Esophagus muscularis mucosa (tissue), 4 donors: ENCODE measurements at regions not wholly inside any gene's neighbourhood (a gene's known extent, or its start where the extent isn't known, plus 50 kb on each side); places are given as distances from the start of the nearest gene placed in this dataset.

Source experiments
- DNase-seq: peaks from one replicate; pipeline ENCODE4 v3.0.0-alpha.2; 2017; ENCODE audit errors: extremely low spot score
- H3K27ac ChIP-seq, 4 donors: fragments of 200-600 bp; sonication (generic); replicated peaks in 1 of 4; 1 replicate in 3 of 4; 2 replicates in 1 of 4; pipeline ENCODE4 v1.5.1; 2016 to 2019; ENCODE audit warnings: mild to moderate bottlenecking in 1 of 4
- H3K27me3 ChIP-seq, 4 donors: fragments of 200-600 bp; sonication (generic); one replicate each; pipeline versions ENCODE4 v1.5.1 to v1.6.0; 2016 to 2019
- H3K36me3 ChIP-seq, 4 donors: fragments of 200-600 bp; sonication (generic); one replicate each; pipeline ENCODE4 v1.5.1; 2016 to 2019
- H3K4me1 ChIP-seq, 4 donors: fragments of 200-600 bp; sonication (generic); one replicate each; pipeline ENCODE4 v1.5.1; 2016 to 2019
- H3K4me3 ChIP-seq, 4 donors: fragments of 200-600 bp; sonication (generic); 1 replicate in 2 of 4; 2 replicates in 2 of 4; pipeline ENCODE4 v1.5.1; 2016 to 2019; ENCODE audit warnings: mild to moderate bottlenecking in 4 of 4, moderate library complexity in 1 of 4
- H3K9me3 ChIP-seq, 4 donors: fragments of 200-600 bp; sonication (generic); 1 replicate in 3 of 4; 2 replicates in 1 of 4; pipeline ENCODE4 v1.5.1; 2016 to 2019
- EP300 ChIP-seq: sonication (generic); formaldehyde crosslinking; IDR thresholded peaks from one replicate; pipeline ENCODE4 v1.6.1; 2017; ENCODE audit warnings: antibody characterized with exemption
- POLR2A ChIP-seq: fragments of 450-650 bp; IDR thresholded peaks from one replicate; pipeline ENCODE4 v1.6.1; 2017; ENCODE audit warnings: antibody characterized with exemption, moderate library complexity, mild to moderate bottlenecking, low read depth
- POLR2AphosphoS5 ChIP-seq, 2 donors: sonication (generic); formaldehyde crosslinking; IDR thresholded peaks; one replicate each; pipeline ENCODE4 v1.6.1; 2017; ENCODE audit warnings: antibody characterized with exemption in 2 of 2
- WGBS: methylation state at CpG from one replicate; pipeline ENCODE4 v1.1.5; 2018; 5-methylcytosine and 5-hydroxymethylcytosine counted together
- intact Hi-C: fragments of 100-400 bp; cut with DNase I; formaldehyde crosslinking; loops from one replicate; pipeline ENCODE4 v1.15.1; 2023
- TF ChIP-seq, protein P1 (sequence below), 3 experiments: fragments of 200-600 bp in 2 of 3; fragments of 450-650 bp in 1 of 3; sonication (generic) in 2 of 3; IDR thresholded peaks; one replicate each; pipeline ENCODE4 v1.5.1; 2017 to 2019; ENCODE audit warnings: antibody characterized with exemption in 3 of 3, mild to moderate bottlenecking in 2 of 3, moderate library complexity in 1 of 3

DNA sequence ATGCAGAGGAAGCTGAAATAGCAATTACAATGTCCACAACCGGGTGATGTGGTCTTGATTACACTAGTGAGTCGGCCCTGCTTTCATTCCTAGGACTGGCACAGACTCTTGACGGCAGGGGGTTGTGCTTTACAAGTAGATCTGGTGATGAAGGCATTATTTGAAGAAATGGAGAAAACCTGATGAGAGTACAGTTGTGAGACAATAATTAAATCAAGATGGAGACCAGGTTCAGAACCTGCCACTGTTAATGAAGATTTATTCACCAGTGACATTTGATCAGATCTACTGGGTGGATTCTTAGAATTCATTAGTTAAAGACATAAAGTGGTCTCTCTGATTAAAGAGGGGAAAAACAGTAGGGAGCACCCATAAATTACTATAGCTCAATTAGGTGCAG, 747.2 kb downstream of the STPG2 start:
- intact Hi-C loops = no loop called here
- H3K4me1 ChIP-seq = no peaks in the 10 kb centered on the region
- no peak for DNase-seq
- no peaks in the 10 kb centered on the region for H3K36me3 ChIP-seq
- H3K27me3 ChIP-seq = no peaks in the 10 kb centered on the region
- H3K9me3 ChIP-seq = no peaks in the 10 kb centered on the region
- no peak overlapping the region for H3K27ac ChIP-seq
- TF ChIP-seq EP300 (no peak), POLR2A (no peak), POLR2AphosphoS5 (IDR thresholded peaks at IDR 0.05) (no peak)
- TF ChIP-seq, protein P1, sequence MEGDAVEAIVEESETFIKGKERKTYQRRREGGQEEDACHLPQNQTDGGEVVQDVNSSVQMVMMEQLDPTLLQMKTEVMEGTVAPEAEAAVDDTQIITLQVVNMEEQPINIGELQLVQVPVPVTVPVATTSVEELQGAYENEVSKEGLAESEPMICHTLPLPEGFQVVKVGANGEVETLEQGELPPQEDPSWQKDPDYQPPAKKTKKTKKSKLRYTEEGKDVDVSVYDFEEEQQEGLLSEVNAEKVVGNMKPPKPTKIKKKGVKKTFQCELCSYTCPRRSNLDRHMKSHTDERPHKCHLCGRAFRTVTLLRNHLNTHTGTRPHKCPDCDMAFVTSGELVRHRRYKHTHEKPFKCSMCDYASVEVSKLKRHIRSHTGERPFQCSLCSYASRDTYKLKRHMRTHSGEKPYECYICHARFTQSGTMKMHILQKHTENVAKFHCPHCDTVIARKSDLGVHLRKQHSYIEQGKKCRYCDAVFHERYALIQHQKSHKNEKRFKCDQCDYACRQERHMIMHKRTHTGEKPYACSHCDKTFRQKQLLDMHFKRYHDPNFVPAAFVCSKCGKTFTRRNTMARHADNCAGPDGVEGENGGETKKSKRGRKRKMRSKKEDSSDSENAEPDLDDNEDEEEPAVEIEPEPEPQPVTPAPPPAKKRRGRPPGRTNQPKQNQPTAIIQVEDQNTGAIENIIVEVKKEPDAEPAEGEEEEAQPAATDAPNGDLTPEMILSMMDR (IDR thresholded peaks at IDR 0.05) = no peak
- no peak overlapping the region for H3K4me3 ChIP-seq
- WGBS = 44% methylated on average over 3 of the region's 3 CpGs

GRCh38 chr4:97396605-97397004, 746.7 kb downstream of the STPG2 start:
- 67% methylated on average over 1 of the region's 1 CpG for WGBS
- Histone ChIP-seq H3K36me3 (no peaks in the 10 kb centered on the region), H3K4me3 (no peak overlapping the region), H3K27me3 (no peaks in the 10 kb centered on the region), H3K27ac (no peak overlapping the region), H3K9me3 (no peaks in the 10 kb centered on the region), H3K4me1 (no peaks in the 10 kb centered on the region)
- intact Hi-C loops = no loop called here
- TF ChIP-seq EP300 (no peak), POLR2AphosphoS5 (IDR thresholded peaks at IDR 0.05) (no peak), POLR2A (no peak)
- TF ChIP-seq, protein P1 (IDR thresholded peaks at IDR 0.05) = no peak
- no peak for DNase-seq

- Histone ChIP-seq H3K4me3 (no peak overlapping the region), H3K27me3 (no peaks in the 10 kb centered on the region), H3K9me3 (no peaks in the 10 kb centered on the region), H3K4me1 (no peaks in the 10 kb centered on the region), H3K36me3 (no peaks in the 10 kb centered on the region), H3K27ac (no peak overlapping the region)
- no peak for DNase-seq
- no peak for TF ChIP-seq EP300
- TF ChIP-seq POLR2AphosphoS5 (IDR thresholded peaks at IDR 0.05) = no peak
- TF ChIP-seq POLR2A = no peak
- TF ChIP-seq, protein P1 (IDR thresholded peaks at IDR 0.05) = no peak
- intact Hi-C loops = no loop called here
- 81% methylated on average over 5 of the region's 5 CpGs for WGBS
Observed at GRCh38 chr4:97404876-97405523, 738.3 kb downstream of the STPG2 start.

- 55% methylated on average over 3 of the region's 3 CpGs for WGBS
- H3K27me3 ChIP-seq = no peaks in the 10 kb centered on the region
- no peak overlapping the region for H3K4me3 ChIP-seq
- no peak overlapping the region for H3K27ac ChIP-seq
- DNase-seq = no peak
- peaks cover 0 to 3% (median 0%) of the 10 kb centered on the region in 4 donors for H3K9me3 ChIP-seq
- no peaks in the 10 kb centered on the region for H3K36me3 ChIP-seq
- TF ChIP-seq POLR2A = no peak
- H3K4me1 ChIP-seq = no peaks in the 10 kb centered on the region
- intact Hi-C loops = no loop called here
Observed at GRCh38 chr4:97411356-97411755, 731.9 kb downstream of the STPG2 start.

GRCh38 chr4:97412331-97412730, 730.9 kb downstream of the STPG2 start:
- Histone ChIP-seq H3K4me3 (no peak overlapping the region), H3K9me3 (peaks cover 0 to 3% (median 0%) of the 10 kb centered on the region in 4 donors), H3K36me3 (no peaks in the 10 kb centered on the region), H3K4me1 (no peaks in the 10 kb centered on the region), H3K27ac (no peak overlapping the region), H3K27me3 (no peaks in the 10 kb centered on the region)
- DNase-seq = no peak
- WGBS = 67% methylated on average over 1 of the region's 1 CpG
- TF ChIP-seq, protein P1 (IDR thresholded peaks at IDR 0.05) = no peak
- TF ChIP-seq POLR2AphosphoS5 (IDR thresholded peaks at IDR 0.05) (no peak), POLR2A (no peak), EP300 (no peak)
- intact Hi-C loops = no loop called here
